Endothelial cell (in vitro differentiated cells): ENCODE measurements at regions not wholly inside any gene's neighbourhood (a gene's known extent, or its start where the extent isn't known, plus 50 kb on each side); places are given as distances from the start of the nearest gene placed in this dataset.
"Not testable (repeated sequence)": the region's sequence is repeated elsewhere in the genome, so short reads cannot be mapped to it uniquely, and the experiment has no call there.

Experiments
- DNase-seq: peaks from one replicate; pipeline ENCODE4 v3.0.0; 2021; ENCODE audit warnings: low spot score
- H3K27ac Mint-ChIP-seq: one replicate; pipeline ENCODE4 v1.8.0; 2021; ENCODE audit warnings: mixed read lengths, inconsistent platforms; ENCODE audit not compliant: unreplicated experiment
- H3K27me3 Mint-ChIP-seq: one replicate; pipeline ENCODE4 v1.8.0; 2021; ENCODE audit warnings: mild to moderate bottlenecking, moderate library complexity, mixed read lengths, inconsistent platforms; ENCODE audit not compliant: unreplicated experiment
- H3K36me3 Mint-ChIP-seq: one replicate; pipeline ENCODE4 v1.8.0; 2021; ENCODE audit warnings: mild to moderate bottlenecking, low read depth, mixed read lengths, inconsistent platforms; ENCODE audit not compliant: unreplicated experiment
- H3K4me1 Mint-ChIP-seq: one replicate; pipeline ENCODE4 v1.8.0; 2021; ENCODE audit warnings: mild to moderate bottlenecking, mixed read lengths, inconsistent platforms; ENCODE audit not compliant: unreplicated experiment
- H3K4me3 Mint-ChIP-seq: one replicate; pipeline ENCODE4 v1.8.0; 2021; ENCODE audit warnings: mild to moderate bottlenecking, mixed read lengths, inconsistent platforms; ENCODE audit not compliant: unreplicated experiment
- H3K9me3 Mint-ChIP-seq: one replicate; pipeline ENCODE4 v1.8.0; 2021; ENCODE audit warnings: mixed read lengths, inconsistent platforms; ENCODE audit not compliant: unreplicated experiment
- CTCF ChIP-seq: fragments of 200-600 bp; sonication (generic); IDR thresholded peaks from one replicate; pipeline ENCODE4 v1.5.0; 2021; ENCODE audit warnings: antibody characterized with exemption; ENCODE audit not compliant: unreplicated experiment

GRCh38 chr11:23789938-23790371, 706.9 kb upstream of the LUZP2 start:
- Mint-ChIP-seq H3K9me3 (no peaks in the 10 kb centered on the region), H3K4me3 (no peak overlapping the region), H3K36me3 (no peaks in the 10 kb centered on the region), H3K27me3 (no peaks in the 10 kb centered on the region), H3K27ac (no peak overlapping the region), H3K4me1 (no peaks in the 10 kb centered on the region)
- no peak for DNase-seq
- TF ChIP-seq CTCF, result no peak

DNA sequence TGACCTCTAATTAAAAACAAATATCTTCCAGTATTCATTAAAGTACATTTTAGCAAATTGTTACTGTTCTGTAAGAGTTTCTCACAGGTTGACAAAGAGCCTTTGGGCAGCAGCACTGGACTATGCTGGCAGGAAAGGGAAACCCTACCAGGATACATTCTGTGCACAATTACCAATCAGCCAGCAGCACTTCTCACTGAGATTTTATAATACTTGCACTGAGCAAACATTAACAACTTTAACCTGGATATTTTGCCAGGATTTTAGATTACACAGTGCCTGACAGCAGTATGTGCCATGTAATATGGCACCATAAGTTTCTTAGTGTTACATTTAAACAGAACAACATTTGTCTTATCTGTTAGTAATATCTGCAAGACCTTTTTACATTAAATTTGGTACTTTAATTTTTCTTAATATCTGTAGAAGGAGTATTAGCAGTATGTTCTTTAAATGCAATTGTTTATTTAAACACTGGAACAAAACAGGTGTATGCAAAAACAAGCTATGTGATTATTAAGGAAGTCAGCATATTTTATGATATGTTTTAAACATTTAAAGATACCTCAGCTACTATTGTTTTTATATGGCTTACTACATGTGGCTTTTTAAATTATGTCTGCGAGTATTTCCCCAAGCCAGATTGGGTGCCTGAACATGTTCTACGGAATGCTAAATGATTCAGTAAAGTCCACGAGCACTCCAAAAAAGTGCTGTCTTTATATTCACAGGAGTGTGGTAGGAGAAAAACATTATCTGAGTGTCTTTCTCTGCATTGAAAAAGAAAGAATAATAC, 699.0 kb upstream of the LUZP2 start:
- Mint-ChIP-seq H3K4me1 (no peaks in the 10 kb centered on the region), H3K4me3 (no peak overlapping the region), H3K27ac (no peak overlapping the region), H3K9me3 (no peaks in the 10 kb centered on the region), H3K27me3 (no peaks in the 10 kb centered on the region), H3K36me3 (no peaks in the 10 kb centered on the region)
- no peak for TF ChIP-seq CTCF
- peak; percentile 4 for DNase-seq

DNA sequence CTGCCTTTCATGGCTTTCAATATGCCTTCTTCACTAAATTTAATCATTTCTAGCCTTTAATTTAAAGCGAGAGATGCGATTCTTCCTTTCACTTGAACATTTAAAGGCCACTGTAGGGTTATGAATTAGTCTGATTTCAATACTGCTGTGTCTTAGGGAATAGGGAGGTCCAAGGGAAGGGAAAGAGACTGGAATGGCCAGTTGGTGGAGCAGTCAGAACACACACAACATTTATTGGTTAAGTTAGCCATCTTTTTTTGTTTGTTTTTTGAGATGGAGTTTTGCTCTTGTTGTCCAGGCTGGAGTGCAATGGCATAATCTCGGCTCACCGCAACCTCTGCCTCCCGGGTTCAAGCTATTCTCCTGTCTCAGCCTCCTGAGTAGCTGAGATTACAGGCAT, 662.5 kb upstream of the LUZP2 start:
- H3K27ac Mint-ChIP-seq, DNase-seq, H3K27me3 Mint-ChIP-seq, H3K4me1 Mint-ChIP-seq, H3K36me3 Mint-ChIP-seq, H3K9me3 Mint-ChIP-seq, H3K4me3 Mint-ChIP-seq: not testable (repeated sequence)

DNA sequence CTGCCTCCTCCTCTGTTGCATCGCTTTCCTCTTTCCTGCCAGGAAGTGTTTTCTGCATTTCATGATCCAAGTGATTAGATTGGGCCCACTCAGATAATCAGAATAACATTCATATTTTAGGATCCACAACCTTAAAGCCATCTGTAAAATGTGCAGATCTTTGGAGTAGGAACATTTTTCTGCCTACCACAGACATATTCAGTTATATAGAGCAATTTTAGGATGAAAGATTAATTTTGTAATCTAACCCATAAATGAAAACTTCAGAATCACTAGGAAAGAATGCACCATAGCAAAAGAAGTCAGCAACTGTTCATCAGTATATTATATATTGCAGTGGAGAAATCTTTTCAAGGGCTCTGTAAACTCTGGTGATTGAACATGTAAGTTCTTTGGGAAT, 659.9 kb upstream of the LUZP2 start:
- H3K4me3 Mint-ChIP-seq, result no peak overlapping the region
- TF ChIP-seq CTCF, result no peak
- DNase-seq, result no peak
- no peaks in the 10 kb centered on the region for H3K9me3 Mint-ChIP-seq
- no peak overlapping the region for H3K27ac Mint-ChIP-seq
- peaks cover 3% of the 10 kb centered on the region for H3K27me3 Mint-ChIP-seq
- no peaks in the 10 kb centered on the region for H3K36me3 Mint-ChIP-seq
- no peaks in the 10 kb centered on the region for H3K4me1 Mint-ChIP-seq

- H3K4me3 Mint-ChIP-seq, result no peak overlapping the region
- no peaks in the 10 kb centered on the region for H3K4me1 Mint-ChIP-seq
Observed at GRCh38 chr11:23840872-23841271, 656.0 kb upstream of the LUZP2 start.

More at GRCh38 chr11:23840872-23841271, 656.0 kb upstream of the LUZP2 start:
- no peaks in the 10 kb centered on the region for H3K36me3 Mint-ChIP-seq
- no peak for TF ChIP-seq CTCF
- DNase-seq, result no peak
- no peak overlapping the region for H3K27ac Mint-ChIP-seq
- no peaks in the 10 kb centered on the region for H3K9me3 Mint-ChIP-seq
- H3K27me3 Mint-ChIP-seq, result peaks cover 3% of the 10 kb centered on the region
